GM19467 (cell line): ENCODE measurements at regions not wholly inside any gene's neighbourhood (a gene's known extent, or its start where the extent isn't known, plus 50 kb on each side); places are given as distances from the start of the nearest gene placed in this dataset.

Experiments
- ATAC-seq: cut with Tn5 transposase; IDR thresholded peaks from one replicate; pipeline ENCODE4 v1.9.1; 2021; ENCODE audit warnings: mild to moderate bottlenecking, moderate library complexity; ENCODE audit not compliant: unreplicated experiment

DNA sequence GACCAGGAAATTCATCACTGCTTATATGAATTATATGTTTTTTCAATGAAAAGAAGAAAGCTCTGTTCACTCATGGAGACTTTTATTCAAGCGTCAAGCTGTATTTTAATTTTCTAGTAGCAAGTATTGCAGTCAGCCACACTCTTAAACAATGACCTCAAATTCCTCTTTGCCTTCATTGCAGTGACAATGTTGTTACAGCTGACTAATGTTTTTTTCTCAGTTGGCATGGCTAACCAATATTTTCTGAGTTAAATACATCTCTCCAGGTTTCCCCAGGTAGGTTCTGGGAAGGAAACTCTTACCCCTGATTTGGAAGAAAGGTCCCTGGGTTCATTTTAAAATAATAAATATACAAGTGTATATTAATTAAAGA lies 241.5 kb downstream of the WDR11 start:
- no peak for ATAC-seq

DNA sequence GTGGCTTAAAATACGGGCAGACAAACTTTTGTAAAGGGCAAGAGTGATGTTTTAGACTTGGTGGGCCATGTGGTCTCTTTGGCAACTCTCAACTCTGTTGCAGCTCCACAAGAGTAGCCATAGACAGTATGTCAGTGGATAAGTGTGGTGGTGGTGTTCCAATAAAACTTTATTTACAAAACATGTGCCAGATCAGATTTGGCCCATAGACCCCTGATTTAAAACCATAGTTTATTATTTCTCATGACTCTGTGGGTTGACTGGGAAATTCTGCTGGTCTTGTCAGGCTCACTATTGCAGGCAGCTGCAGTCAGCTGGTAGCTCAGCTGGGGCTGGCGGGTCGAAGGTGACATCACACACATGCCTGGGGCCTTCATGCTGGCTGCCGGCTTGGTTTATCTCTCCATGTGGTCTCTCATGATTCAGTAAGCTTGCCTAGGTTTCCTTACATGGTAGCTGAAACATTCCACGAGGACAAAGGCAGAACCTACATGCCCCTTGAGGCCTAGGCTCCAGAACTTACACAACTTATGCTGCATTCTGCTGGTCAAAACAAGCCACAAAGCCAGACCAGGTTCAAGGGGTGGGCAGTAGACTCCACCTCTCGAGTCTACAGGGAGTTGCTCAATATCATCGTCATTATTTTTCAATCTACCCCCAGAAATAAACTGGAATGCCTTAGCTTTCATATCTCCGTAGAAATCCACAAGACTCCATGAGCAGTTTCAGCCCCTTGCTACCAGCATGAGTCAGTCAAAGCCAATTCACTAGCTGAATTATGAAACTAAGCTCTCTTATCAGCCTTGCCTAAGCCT lies 245.7 kb downstream of the WDR11 start:
- no peak for ATAC-seq

DNA sequence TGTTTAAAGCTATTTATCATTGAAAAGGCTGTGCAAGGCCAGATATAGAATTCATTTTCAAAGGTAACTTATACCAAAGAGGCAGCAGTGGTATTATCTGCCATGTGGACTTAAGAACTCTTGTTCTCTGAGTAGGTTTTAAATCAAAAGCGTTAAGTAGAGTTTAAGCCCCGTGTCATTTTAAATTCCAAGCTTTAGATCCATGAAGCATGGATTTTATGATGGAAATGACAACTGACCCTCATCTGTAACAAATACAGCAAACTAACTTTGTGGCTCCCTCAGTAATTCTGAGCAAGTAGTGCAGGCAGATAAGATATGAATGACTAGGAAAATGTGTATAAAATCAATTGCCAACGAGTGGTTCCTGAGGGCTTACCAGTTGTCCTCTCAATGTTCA lies 247.0 kb downstream of the WDR11 start:
- ATAC-seq = no peak

DNA sequence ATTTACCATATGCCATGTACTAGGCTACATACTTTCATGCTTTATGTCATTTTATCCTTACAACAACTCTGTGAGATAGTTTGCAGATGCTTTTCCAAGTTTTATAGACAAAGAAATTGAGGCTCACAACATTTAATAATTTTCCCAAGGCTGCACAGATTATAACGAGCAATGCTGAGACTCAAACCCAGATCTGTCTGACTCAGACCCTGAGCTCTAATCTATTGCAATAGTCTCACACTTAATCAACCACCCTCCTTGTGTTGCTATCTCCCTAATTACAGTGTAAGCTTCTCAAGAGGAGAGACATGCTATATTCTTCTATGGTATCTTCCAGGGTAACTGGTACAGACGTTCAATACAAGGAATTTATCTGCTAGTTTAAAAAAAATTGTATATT lies 247.6 kb downstream of the WDR11 start:
- no peak for ATAC-seq

DNA sequence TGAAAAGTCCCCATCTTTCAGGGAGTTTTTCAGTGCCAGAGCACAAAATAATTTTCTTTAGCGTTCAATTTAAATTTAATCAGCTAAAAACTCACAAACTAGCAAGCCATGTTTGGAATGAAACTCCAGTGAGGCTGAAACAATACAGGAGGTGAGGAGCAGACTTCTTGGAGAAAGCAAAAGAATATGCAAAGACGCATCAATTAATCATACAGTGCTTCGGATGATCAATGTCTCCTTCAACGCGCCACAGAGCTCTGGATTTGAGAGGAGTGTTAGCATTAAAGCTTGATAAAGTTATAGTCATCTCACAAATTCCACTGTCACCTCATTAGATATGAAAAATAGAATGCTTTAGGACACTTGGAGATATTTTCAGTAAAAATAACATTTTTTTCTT lies 248.0 kb downstream of the WDR11 start:
- no peak for ATAC-seq

DNA sequence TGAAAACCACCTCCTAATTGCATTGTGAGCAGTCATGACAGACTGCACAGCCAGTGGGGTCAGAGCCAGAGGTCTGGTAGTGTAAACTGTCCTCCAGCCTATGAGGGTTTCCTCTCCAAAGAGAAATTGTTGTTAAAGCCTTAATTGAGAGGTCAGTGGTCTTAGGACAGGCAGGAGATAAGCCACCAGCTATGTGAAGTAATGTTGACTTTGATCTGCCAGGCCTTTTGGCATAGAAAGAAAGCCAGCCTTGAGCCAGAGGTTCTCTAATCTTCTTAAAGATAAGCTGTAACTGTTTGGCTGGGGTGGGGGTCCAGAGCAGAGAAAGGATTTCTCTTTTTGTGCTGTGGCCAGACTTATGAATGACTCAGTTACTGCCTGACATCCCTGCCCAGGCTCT lies 248.4 kb downstream of the WDR11 start:
- ATAC-seq = no peak

DNA sequence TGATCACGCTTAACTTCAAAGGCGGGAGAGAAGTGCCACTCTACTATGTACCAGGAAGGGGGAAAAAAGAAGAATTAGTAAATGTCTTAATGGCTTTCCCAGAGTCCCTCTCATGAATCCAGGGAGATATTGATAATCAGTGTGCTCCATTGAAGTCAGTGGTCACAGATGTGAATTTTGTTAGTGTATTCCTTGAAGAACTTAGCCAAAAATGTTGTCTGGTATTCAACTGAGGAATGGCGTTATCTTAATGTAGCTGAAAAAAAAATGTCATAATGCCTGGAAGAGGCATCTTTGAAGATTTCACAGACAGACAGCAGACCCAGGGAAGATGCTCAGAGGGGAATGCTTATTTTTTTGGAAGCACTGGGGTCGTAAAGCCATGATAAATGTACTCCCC lies 250.4 kb downstream of the WDR11 start:
- ATAC-seq = no peak

DNA sequence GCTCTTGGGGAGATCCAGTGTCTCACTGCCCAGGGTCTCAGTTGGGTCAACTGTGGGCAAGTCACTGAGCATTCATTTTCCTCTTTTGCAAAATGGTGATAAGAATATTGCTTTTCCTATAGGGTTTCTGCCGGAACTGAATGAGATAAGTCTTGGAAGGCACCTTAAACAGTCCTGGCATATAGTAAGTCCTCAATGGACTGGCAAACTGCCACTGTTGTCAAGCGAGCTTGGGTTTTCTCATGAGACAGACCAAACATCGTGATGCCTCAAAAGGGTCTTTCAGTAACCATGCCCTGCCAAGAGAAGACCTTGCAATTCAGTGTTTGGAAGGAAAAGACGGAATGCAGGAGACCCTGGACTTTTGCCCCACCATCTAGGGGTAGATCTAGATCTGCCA lies 251.5 kb downstream of the WDR11 start:
- no peak for ATAC-seq

DNA sequence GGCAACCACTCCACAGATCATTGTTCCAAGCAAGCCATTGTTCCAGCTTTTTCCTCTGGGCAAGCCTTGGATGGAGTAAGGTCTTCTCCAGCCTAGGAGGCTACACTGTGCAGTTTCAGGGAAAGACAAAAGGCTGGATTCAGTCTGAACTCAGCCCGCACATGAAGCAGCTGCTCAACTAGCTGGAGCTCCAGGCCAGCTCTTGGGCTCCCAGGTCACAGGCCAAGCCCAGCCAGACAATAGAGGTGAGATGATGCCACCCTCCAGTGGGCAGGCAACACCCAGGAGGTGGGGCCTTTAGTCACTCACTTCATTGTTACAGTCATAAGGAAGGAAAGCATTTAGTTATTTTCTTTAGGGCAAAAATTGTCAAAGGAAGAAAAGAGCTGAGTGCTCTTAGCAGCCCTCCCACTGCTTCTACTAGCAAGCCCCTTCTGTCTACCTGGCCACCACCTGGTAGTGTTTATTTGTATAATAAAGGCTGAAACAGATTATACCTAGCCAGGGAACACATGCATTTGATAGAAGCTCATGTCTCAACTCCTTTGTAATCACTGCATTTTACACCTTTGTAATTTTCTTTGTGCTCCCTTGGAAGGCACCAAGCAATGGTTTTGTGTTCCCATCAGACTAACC lies 253.4 kb downstream of the WDR11 start:
- no peak for ATAC-seq

DNA sequence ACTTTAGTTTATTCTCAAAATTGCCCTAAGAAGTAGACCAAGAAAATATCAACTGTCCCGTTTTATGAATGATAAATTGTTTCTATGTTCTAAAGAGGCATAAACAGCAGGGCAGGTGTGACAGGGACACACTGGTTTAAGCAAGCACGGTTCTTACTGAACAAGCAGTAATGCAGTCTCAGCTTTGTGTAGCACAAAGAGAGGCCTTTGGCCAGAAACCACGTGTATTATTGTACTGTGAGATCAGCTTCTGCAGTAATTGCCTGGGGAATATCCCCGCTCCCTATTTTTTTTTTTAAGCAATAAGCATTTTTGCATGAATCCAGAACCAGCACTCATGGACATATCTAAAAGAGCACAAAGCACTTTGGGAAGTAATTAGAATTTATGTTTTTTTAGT lies 255.4 kb downstream of the WDR11 start:
- no peak for ATAC-seq

DNA sequence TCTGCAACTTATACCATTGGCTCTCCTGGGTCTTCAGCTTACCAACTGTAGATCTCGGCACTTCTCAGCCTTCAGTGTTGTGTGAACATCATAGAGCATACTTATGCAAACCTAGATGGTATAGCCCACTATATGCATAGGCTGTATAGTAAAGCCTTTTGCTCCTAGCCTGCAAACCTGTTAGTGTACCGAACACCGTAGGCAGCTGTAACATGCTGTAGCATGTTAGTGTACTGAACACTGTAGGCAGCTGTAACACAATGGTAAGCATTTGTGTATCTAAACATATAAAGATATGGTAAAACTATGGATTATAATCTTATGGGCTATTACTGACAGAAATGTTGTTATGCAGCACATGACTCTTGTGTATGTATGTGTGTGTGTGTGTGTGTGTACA lies 256.9 kb downstream of the WDR11 start:
- ATAC-seq = no peak

DNA sequence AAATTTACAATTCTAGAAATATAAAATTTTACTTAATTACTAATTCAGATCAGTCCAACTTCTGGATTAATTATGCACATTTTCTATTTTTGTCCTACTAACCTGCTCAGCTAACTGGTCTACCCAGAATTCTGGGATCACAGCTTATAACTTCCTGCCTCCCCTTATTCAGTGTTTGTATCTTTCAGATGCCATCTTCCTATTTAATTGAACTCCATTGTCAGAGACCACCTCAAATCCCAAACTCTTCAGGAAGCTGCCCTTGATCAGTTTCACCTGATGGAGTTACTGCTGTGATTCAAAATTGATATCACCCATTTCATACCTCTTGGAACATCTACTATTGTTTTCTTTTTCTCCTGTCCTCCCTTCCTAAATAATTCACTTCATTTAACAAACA lies 259.2 kb downstream of the WDR11 start:
- ATAC-seq = no peak

DNA sequence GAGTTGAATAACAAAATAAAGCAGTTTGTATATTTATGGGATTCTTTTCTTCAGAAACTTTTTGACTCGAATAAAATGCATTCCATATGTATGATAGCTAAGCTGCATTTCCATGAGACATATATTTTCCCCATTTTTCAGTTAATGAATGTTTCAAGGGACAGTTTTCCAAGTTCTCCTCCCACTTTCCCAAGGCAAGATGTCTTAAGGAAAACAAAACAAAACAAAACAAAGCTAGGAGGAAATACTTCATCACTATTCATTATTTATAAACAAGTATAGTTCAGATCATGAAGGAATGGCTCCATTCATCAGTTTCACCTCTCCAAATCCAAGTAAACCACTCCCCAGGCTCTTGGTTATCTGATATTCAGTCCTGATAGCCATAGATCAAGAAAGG lies 261.0 kb downstream of the WDR11 start:
- ATAC-seq = no peak

DNA sequence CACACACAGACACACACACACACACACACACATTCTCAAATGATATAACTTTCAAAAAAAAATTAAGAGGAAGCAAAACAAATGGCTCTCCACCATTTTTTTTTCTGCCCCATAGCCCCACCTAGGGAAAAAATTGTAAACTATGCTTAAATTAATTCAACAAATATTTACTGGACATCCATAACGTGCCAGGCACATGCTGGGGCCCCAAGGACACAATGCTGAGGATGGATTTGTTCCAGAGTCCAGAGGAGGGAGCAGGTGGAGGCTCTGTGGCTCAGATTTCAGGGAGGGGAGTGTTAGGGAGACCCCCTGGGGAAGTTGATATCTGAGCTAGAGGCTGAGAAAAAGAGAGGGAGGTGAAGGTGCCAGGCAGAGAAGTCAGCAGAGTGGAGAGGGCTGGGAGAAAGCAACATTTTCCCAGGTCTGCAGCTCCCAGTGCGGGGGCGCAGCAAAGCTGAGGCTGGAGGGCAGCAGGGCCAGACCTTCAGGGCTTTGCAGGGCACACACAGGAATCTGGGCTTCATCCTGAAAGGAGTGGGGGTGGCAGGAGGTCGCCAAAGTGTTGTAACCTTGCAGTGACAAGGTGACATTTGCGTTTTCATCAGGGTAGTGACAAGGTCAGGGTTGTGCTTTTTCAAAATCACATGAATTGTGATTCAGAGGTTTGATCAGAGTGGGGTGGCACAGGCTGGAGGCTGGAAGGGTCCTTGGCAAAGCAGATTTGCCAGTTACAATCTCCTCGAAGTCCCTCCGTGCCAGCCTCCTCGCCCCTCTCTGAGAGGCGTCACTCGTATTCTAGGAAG lies 261.6 kb downstream of the WDR11 start:
- no peak for ATAC-seq

DNA sequence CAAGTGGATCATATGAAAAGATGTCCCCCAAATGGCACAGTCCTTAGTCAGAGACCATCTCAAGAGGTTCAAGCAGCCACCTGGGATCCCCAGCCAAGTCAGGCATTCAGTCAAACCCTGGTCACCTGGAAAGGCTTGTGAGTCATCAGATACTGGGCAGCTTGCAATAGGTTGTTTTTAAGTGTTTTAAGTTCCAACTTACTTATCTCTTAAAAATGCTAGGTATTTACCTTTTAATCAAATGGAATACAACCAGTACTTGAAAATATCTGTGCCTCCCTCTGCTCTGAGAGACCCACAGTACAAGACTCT lies 262.2 kb downstream of the WDR11 start:
- ATAC-seq = no peak

DNA sequence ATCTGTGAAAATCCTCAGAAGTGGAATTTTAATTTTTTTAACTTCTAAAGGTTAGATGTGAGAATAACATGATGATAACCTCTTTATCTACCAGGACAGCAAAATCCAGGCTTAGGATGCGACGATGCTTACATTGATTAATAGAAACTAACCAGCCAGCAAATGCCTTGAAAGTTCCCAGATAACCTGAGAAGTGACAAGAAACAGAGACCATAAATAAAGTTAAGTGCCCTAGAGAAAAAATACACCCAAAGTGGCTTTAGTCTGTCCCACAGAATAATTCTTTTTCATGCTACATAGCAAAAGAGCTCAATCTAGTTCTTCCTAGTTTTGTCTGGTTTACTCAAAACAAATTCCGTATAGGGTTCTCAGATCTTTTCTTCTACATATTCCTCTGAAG lies 262.7 kb downstream of the WDR11 start:
- ATAC-seq = no peak

DNA sequence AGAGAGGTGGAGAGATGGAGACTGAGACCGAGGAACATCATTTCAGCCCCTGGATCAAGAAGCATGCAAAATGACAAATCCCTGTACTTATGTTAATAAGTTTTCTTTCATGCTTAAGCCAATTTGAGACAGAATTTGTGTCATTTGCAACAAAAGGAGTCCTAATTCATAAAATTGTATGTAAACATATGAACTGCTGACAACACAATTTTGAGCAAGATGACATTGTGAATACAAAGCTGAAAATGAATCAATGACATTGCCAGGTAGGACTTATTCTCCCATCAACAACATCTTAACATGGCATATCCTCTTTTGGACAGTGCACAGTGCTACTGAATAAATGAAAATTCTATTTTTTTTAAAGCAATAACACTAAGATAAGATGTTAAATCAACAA lies 264.0 kb downstream of the WDR11 start:
- ATAC-seq = no peak

DNA sequence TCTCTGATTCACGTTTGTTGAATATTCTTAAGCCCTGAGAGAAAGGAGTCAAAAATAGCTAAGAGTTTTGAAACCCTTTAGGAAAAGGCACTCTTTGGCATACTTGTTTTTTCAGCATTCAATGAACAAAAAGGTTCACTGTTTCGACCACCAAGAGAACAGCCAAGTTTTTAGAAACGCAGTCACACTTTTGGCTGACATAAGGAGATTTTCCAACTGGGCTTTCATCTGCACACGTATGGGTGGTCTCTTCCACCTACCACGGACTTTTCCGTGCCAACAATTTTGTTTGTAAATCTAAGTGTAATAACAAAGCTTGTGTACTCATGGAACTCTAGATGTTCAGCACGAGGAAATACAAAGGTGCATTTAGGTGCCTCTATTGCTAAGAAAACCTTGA lies 270.3 kb downstream of the WDR11 start:
- no peak for ATAC-seq

DNA sequence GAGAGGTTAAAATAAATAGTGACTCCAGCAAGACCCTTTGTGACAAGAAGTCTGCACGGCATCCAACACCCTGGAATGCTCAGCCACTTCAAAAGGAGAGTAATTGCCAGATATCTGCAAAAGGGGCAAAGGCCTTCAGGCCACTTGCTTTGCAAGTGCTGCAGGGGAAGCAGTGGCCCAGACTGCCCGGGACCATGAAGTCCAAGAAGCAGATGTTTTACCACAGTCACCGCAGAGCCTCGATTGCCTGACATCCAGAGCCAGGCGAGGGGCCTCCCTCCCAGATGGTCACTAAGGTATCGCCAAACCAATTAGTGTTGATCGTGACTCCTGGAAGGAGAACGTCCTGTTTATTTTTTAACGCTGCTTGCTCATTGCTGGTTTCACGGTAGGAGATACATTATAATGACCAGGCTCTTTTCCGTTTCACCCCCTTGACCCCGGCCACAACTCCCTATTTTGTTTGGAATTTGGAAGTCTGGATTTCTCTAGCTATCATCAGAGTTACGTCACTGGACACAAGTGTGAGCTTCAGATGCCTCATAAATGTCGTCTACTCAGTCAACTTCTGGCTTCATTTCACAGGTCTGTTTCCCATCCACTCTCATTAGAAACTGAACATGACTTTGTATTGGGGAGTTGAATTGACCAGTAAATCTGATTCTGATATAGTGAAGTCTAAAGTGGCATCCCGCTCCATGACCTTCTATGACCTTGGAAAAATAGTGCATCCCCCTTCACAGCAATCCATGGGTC lies 276.2 kb downstream of the WDR11 start:
- no peak for ATAC-seq

DNA sequence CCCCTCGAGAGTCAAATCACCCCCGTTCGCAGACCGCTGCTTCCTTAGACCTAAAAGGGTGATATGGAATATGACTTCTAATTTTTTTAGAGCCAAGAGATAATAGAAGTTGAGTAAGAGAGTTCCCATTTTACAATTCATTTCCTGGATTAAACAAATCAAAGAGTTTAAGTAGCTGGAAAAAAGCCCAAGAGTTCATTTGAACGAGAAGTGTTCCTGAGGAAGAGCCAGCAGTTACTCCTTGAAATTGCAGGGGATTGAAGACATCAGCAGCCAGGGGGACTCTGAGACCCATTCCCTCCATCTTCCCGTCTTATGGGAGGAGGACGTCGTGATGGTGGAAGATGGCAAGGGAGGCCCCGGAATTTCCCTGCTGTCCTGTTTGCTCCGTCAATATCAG lies 277.0 kb downstream of the WDR11 start:
- ATAC-seq = no peak

DNA sequence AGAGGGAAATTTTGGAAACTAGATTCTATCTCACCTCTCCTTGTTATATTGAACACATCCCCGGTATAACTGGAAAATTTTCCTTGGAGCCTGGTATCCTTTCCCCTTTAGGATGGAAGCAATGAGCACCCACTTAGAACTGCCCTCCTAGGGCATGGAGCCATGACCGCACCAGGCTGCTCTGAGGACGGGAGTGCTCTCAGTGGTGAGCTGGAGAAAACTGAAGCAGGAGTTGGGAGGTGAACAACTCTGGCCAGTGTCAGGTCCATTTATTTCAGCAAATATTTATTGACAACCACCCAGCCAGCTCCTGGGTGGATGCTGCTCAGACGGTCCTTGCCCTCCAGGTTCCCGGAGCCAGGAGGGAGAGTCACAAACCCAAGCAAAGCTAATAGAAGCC lies 278.1 kb downstream of the WDR11 start:
- no peak for ATAC-seq

DNA sequence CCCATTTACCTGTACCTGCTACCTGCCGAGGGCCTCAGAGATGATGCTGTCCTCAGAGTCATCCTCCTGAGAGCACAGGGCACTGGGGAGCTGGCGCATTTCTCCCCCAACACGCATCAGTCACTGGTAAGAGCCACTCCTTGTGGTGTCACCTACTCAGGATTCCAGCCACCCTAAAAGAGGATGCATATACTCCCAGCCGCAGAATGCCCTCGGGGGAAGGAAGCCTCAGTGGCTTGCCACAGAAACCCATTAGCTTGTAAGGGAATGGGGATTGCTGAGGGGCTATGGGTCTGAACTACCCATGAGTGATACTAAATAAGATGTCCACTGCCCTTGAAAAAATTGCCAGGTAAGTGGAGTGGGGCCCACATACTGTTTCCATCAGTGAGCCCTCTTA lies 279.2 kb downstream of the WDR11 start:
- no peak for ATAC-seq
